SK-N-SH treated with all-trans-retinoic acid at 6 μM for 48 hours (cell line): ENCODE measurements at regions not wholly inside any gene's neighbourhood (a gene's known extent, or its start where the extent isn't known, plus 50 kb on each side); places are given as distances from the start of the nearest gene placed in this dataset.

Source experiments
- ATAC-seq: fragments of 200-7000 bp; cut with Tn5 transposase; 3 replicates; pipeline ENCODE4 v1.9.1; 2020; ENCODE audit warnings: mild to moderate bottlenecking, moderate library complexity
- ARNTL ChIP-seq: fragments of 450-650 bp; formaldehyde crosslinking; IDR thresholded peaks from 2 replicates; pipeline ENCODE4 v1.5.0; 2020; ENCODE audit warnings: low read depth, mild to moderate bottlenecking, moderate library complexity, borderline replicate concordance
- BACH2 ChIP-seq: fragments of 250-450 bp; sonication (Bioruptor Pico); IDR thresholded peaks from 2 replicates; pipeline ENCODE4 v1.9.0; 2021; ENCODE audit warnings: mild to moderate bottlenecking, borderline replicate concordance
- CSDC2 ChIP-seq: fragments of 250-450 bp; sonication (Bioruptor Pico); IDR thresholded peaks from 2 replicates; pipeline ENCODE4 v1.5.0; 2020; ENCODE audit warnings: mild to moderate bottlenecking, moderate library complexity
- ESRRG ChIP-seq: fragments of 250-450 bp; sonication (Bioruptor Pico); IDR thresholded peaks from 2 replicates; pipeline ENCODE4 v1.6.1; 2021; ENCODE audit warnings: mild to moderate bottlenecking
- GLIS3 ChIP-seq: fragments of 250-450 bp; sonication (Bioruptor Pico); IDR thresholded peaks from 2 replicates; pipeline ENCODE4 v1.5.0; 2020; ENCODE audit warnings: mild to moderate bottlenecking, moderate library complexity
- OSR1 ChIP-seq: fragments of 250-450 bp; sonication (Bioruptor Pico); IDR thresholded peaks from 2 replicates; pipeline ENCODE4 v1.8.0; 2022; ENCODE audit warnings: moderate library complexity, mild to moderate bottlenecking, inconsistent platforms
- PATZ1 ChIP-seq: fragments of 250-450 bp; sonication (Bioruptor Pico); IDR thresholded peaks from 2 replicates; pipeline ENCODE4 v1.8.0; 2020; ENCODE audit warnings: mild to moderate bottlenecking, moderate library complexity, borderline replicate concordance
- PPARA ChIP-seq: fragments of 250-450 bp; sonication (Bioruptor Pico); IDR thresholded peaks from 2 replicates; pipeline ENCODE4 v1.5.0; 2020; ENCODE audit warnings: mild to moderate bottlenecking, borderline replicate concordance
- RARB ChIP-seq: fragments of 250-450 bp; sonication (Bioruptor Pico); IDR thresholded peaks from 2 replicates; pipeline ENCODE4 v1.8.0; 2021; ENCODE audit warnings: mild to moderate bottlenecking, moderate library complexity
- SNAI2 ChIP-seq: fragments of 250-450 bp; sonication (Bioruptor Pico); IDR thresholded peaks from 2 replicates; pipeline ENCODE4 v1.5.0; 2020; ENCODE audit warnings: mild to moderate bottlenecking, moderate library complexity
- TCF4 ChIP-seq: fragments of 250-450 bp; sonication (Bioruptor Pico); IDR thresholded peaks from 2 replicates; pipeline ENCODE4 v1.8.0; 2021; ENCODE audit warnings: mild to moderate bottlenecking, moderate library complexity, borderline replicate concordance
- TOX ChIP-seq: fragments of 250-450 bp; sonication (Bioruptor Pico); IDR thresholded peaks from 2 replicates; pipeline ENCODE4 v1.8.0; 2021; ENCODE audit warnings: mild to moderate bottlenecking, moderate library complexity, borderline replicate concordance
- ZFP3 ChIP-seq: fragments of 250-450 bp; sonication (Bioruptor Pico); IDR thresholded peaks from 2 replicates; pipeline ENCODE4 v1.5.0; 2020; ENCODE audit warnings: mild to moderate bottlenecking, moderate library complexity
- ZFP30 ChIP-seq: fragments of 450-650 bp; formaldehyde crosslinking; IDR thresholded peaks from 2 replicates; pipeline ENCODE4 v1.5.0; 2022; ENCODE audit warnings: mild to moderate bottlenecking, moderate library complexity
- ZNF70 ChIP-seq: fragments of 450-650 bp; formaldehyde crosslinking; IDR thresholded peaks from 2 replicates; pipeline ENCODE4 v1.5.0; 2020; ENCODE audit warnings: mild to moderate bottlenecking, moderate library complexity
- ZNF8 ChIP-seq: fragments of 450-650 bp; formaldehyde crosslinking; IDR thresholded peaks from 2 replicates; pipeline ENCODE4 v1.5.0; 2020; ENCODE audit warnings: mild to moderate bottlenecking, moderate library complexity
- TF ChIP-seq, protein P1 (sequence below): fragments of 250-450 bp; sonication (Bioruptor Pico); IDR thresholded peaks from 2 replicates; pipeline ENCODE4 v1.8.0; 2021; ENCODE audit warnings: low read depth, mild to moderate bottlenecking, moderate library complexity, borderline replicate concordance
- TF ChIP-seq, protein P2 (sequence below): fragments of 250-450 bp; sonication (Bioruptor Pico); IDR thresholded peaks from 2 replicates; pipeline ENCODE4 v1.5.1; 2021; ENCODE audit warnings: mild to moderate bottlenecking, moderate library complexity
- TF ChIP-seq, protein P3 (sequence below): fragments of 250-450 bp; sonication (Bioruptor Pico); IDR thresholded peaks from 2 replicates; pipeline ENCODE4 v1.5.1; 2020; ENCODE audit warnings: low read depth, mild to moderate bottlenecking, moderate library complexity
- TF ChIP-seq, protein P4 (sequence below): fragments of 250-450 bp; sonication (Bioruptor Pico); IDR thresholded peaks from 2 replicates; pipeline ENCODE4 v1.5.0; 2020; ENCODE audit warnings: mild to moderate bottlenecking, moderate library complexity

GRCh38 chr3:107989661-107990060, 101.2 kb downstream of the CD47 start:
- no peak for TF ChIP-seq CSDC2 (CRISPR knock-in tag)
- no peak for TF ChIP-seq BACH2 (CRISPR knock-in tag)
- no peak for TF ChIP-seq ESRRG (CRISPR knock-in tag)
- no peak for TF ChIP-seq ZNF70 (CRISPR knock-in tag)
- TF ChIP-seq, protein P1, sequence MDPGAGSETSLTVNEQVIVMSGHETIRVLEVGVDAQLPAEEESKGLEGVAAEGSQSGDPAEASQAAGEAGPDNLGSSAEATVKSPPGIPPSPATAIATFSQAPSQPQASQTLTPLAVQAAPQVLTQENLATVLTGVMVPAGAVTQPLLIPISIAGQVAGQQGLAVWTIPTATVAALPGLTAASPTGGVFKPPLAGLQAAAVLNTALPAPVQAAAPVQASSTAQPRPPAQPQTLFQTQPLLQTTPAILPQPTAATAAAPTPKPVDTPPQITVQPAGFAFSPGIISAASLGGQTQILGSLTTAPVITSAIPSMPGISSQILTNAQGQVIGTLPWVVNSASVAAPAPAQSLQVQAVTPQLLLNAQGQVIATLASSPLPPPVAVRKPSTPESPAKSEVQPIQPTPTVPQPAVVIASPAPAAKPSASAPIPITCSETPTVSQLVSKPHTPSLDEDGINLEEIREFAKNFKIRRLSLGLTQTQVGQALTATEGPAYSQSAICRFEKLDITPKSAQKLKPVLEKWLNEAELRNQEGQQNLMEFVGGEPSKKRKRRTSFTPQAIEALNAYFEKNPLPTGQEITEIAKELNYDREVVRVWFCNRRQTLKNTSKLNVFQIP (CRISPR knock-in tag) = no peak
- no peak for TF ChIP-seq OSR1 (CRISPR knock-in tag)
- TF ChIP-seq, protein P2, sequence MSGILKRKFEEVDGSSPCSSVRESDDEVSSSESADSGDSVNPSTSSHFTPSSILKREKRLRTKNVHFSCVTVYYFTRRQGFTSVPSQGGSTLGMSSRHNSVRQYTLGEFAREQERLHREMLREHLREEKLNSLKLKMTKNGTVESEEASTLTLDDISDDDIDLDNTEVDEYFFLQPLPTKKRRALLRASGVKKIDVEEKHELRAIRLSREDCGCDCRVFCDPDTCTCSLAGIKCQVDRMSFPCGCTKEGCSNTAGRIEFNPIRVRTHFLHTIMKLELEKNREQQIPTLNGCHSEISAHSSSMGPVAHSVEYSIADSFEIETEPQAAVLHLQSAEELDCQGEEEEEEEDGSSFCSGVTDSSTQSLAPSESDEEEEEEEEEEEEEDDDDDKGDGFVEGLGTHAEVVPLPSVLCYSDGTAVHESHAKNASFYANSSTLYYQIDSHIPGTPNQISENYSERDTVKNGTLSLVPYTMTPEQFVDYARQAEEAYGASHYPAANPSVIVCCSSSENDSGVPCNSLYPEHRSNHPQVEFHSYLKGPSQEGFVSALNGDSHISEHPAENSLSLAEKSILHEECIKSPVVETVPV = no peak
- TF ChIP-seq SNAI2 (CRISPR knock-in tag) = no peak
- TF ChIP-seq GLIS3 (CRISPR knock-in tag) = no peak
- TF ChIP-seq, protein P3, sequence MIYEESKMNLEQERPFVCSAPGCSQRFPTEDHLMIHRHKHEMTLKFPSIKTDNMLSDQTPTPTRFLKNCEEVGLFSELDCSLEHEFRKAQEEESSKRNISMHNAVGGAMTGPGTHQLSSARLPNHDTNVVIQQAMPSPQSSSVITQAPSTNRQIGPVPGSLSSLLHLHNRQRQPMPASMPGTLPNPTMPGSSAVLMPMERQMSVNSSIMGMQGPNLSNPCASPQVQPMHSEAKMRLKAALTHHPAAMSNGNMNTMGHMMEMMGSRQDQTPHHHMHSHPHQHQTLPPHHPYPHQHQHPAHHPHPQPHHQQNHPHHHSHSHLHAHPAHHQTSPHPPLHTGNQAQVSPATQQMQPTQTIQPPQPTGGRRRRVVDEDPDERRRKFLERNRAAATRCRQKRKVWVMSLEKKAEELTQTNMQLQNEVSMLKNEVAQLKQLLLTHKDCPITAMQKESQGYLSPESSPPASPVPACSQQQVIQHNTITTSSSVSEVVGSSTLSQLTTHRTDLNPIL = no peak
- TF ChIP-seq, protein P4, sequence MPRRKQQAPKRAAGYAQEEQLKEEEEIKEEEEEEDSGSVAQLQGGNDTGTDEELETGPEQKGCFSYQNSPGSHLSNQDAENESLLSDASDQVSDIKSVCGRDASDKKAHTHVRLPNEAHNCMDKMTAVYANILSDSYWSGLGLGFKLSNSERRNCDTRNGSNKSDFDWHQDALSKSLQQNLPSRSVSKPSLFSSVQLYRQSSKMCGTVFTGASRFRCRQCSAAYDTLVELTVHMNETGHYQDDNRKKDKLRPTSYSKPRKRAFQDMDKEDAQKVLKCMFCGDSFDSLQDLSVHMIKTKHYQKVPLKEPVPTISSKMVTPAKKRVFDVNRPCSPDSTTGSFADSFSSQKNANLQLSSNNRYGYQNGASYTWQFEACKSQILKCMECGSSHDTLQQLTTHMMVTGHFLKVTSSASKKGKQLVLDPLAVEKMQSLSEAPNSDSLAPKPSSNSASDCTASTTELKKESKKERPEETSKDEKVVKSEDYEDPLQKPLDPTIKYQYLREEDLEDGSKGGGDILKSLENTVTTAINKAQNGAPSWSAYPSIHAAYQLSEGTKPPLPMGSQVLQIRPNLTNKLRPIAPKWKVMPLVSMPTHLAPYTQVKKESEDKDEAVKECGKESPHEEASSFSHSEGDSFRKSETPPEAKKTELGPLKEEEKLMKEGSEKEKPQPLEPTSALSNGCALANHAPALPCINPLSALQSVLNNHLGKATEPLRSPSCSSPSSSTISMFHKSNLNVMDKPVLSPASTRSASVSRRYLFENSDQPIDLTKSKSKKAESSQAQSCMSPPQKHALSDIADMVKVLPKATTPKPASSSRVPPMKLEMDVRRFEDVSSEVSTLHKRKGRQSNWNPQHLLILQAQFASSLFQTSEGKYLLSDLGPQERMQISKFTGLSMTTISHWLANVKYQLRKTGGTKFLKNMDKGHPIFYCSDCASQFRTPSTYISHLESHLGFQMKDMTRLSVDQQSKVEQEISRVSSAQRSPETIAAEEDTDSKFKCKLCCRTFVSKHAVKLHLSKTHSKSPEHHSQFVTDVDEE (CRISPR knock-in tag) = no peak
- TF ChIP-seq ZFP30 (CRISPR knock-in tag) = no peak
- no peak for TF ChIP-seq TOX (CRISPR knock-in tag)
- TF ChIP-seq TCF4 (CRISPR knock-in tag) = no peak
- ATAC-seq = no peak

- no peak for TF ChIP-seq ESRRG (CRISPR knock-in tag)
- TF ChIP-seq, protein P2 = no peak
- no peak for TF ChIP-seq OSR1 (CRISPR knock-in tag)
- no peak for TF ChIP-seq ARNTL
- TF ChIP-seq PPARA (CRISPR knock-in tag) = no peak
- peak; percentile 68 for ATAC-seq
These were observed 102.2 kb downstream of the CD47 start for GRCh38 chr3:107988460-107989175.

- peak; percentile 81 for ATAC-seq
- no peak; the same call in 1 of the 2 replicates for TF ChIP-seq ZNF8 (CRISPR knock-in tag)
- no peak for TF ChIP-seq RARB (CRISPR knock-in tag)
- TF ChIP-seq, protein P3 = peak; percentile 84; the same call in 1 of the 2 replicates
- no peak for TF ChIP-seq SNAI2 (CRISPR knock-in tag)
- TF ChIP-seq, protein P4 (CRISPR knock-in tag) = peak; percentile 92
- peak; percentile 95 for TF ChIP-seq TCF4 (CRISPR knock-in tag)
- peak; percentile 62; the same call in 1 of the 2 replicates for TF ChIP-seq ZFP3
- peak; percentile 79 for TF ChIP-seq PATZ1 (CRISPR knock-in tag)
These were observed 103.5 kb downstream of the CD47 start for GRCh38 chr3:107987036-107987939.
